GM12872 (cell line): ENCODE measurements at regions not wholly inside any gene's neighbourhood (a gene's known extent, or its start where the extent isn't known, plus 50 kb on each side); places are given as distances from the start of the nearest gene placed in this dataset.

ENCODE experiments used
- CTCF ChIP-seq: IDR thresholded peaks from 3 replicates; pipeline ENCODE4 v1.5.1; 2011; ENCODE audit warnings: low read depth, mild to moderate bottlenecking, low read length, moderate library complexity; ENCODE audit not compliant: insufficient read depth

GRCh38 chr2:16890081-16890480 is 224.4 kb upstream of the CYRIA start:
- no peak for TF ChIP-seq CTCF

GRCh38 chr2:16885027-16885426 is 219.4 kb upstream of the CYRIA start:
- TF ChIP-seq CTCF: no peak

GRCh38 chr2:16882706-16883105 is 217.1 kb upstream of the CYRIA start:
- TF ChIP-seq CTCF: no peak

- no peak for TF ChIP-seq CTCF
Measured at GRCh38 chr2:16881122-16881521, 215.5 kb upstream of the CYRIA start.

GRCh38 chr2:16871411-16871810 is 205.8 kb upstream of the CYRIA start:
- TF ChIP-seq CTCF: no peak

- no peak for TF ChIP-seq CTCF
Measured at GRCh38 chr2:16870491-16871076, 204.9 kb upstream of the CYRIA start.

- TF ChIP-seq CTCF: no peak
Measured at GRCh38 chr2:16869711-16870110, 204.1 kb upstream of the CYRIA start.
